HG02981 (cell line): ENCODE measurements at regions not wholly inside any gene's neighbourhood (a gene's known extent, or its start where the extent isn't known, plus 50 kb on each side); places are given as distances from the start of the nearest gene placed in this dataset.
"Not testable (repeated sequence)": the region's sequence is repeated elsewhere in the genome, so short reads cannot be mapped to it uniquely, and the experiment has no call there.

Experiments used
- ATAC-seq: cut with Tn5 transposase; IDR thresholded peaks from one replicate; pipeline ENCODE4 v1.9.1; 2021; ENCODE audit warnings: mild to moderate bottlenecking, moderate library complexity; ENCODE audit not compliant: unreplicated experiment

- ATAC-seq, result no peak
Observed at GRCh38 chr13:103952183-103952582, 886.0 kb upstream of the SLC10A2 start.

GRCh38 chr13:103948426-103948825 lies 882.2 kb upstream of the SLC10A2 start:
- ATAC-seq, result no peak

- no peak for ATAC-seq
Observed at GRCh38 chr13:103945836-103946235, 879.6 kb upstream of the SLC10A2 start.

GRCh38 chr13:103941506-103942140 lies 875.4 kb upstream of the SLC10A2 start:
- ATAC-seq, result no peak

GRCh38 chr13:103935117-103935516 lies 868.9 kb upstream of the SLC10A2 start:
- ATAC-seq, result no peak

- ATAC-seq, result no peak
Observed at GRCh38 chr13:103931885-103932284, 865.7 kb upstream of the SLC10A2 start.

- no peak for ATAC-seq
Observed at GRCh38 chr13:103931331-103931845, 865.2 kb upstream of the SLC10A2 start.

- no peak for ATAC-seq
Observed at GRCh38 chr13:103926118-103926517, 859.9 kb upstream of the SLC10A2 start.

GRCh38 chr13:103908911-103909310 lies 842.7 kb upstream of the SLC10A2 start:
- no peak for ATAC-seq

GRCh38 chr13:103908274-103908673 lies 842.1 kb upstream of the SLC10A2 start:
- ATAC-seq, result no peak

GRCh38 chr13:103903790-103904189 lies 837.6 kb upstream of the SLC10A2 start:
- ATAC-seq, result no peak

GRCh38 chr13:103898481-103898880 lies 832.3 kb upstream of the SLC10A2 start:
- ATAC-seq, result no peak

- ATAC-seq, result peak; percentile 54
Observed at GRCh38 chr13:103895835-103896531, 829.8 kb upstream of the SLC10A2 start.

GRCh38 chr13:103894626-103895025 lies 828.4 kb upstream of the SLC10A2 start:
- ATAC-seq, result no peak

GRCh38 chr13:103884101-103884723 lies 818.0 kb upstream of the SLC10A2 start:
- no peak for ATAC-seq

- no peak for ATAC-seq
Observed at GRCh38 chr13:103883698-103884097, 817.5 kb upstream of the SLC10A2 start.

- no peak for ATAC-seq
Observed at GRCh38 chr13:103883164-103883563, 816.9 kb upstream of the SLC10A2 start.

- ATAC-seq, result not testable (repeated sequence)
Observed at GRCh38 chr13:103880146-103880545, 813.9 kb upstream of the SLC10A2 start.

GRCh38 chr13:103878891-103879605 lies 812.8 kb upstream of the SLC10A2 start:
- no peak for ATAC-seq

- no peak for ATAC-seq
Observed at GRCh38 chr13:103876571-103876970, 810.4 kb upstream of the SLC10A2 start.

GRCh38 chr13:103873725-103874124 lies 807.5 kb upstream of the SLC10A2 start:
- no peak for ATAC-seq
